ENCODE measurements at regions not wholly inside any gene's neighbourhood (a gene's known extent, or its start where the extent isn't known, plus 50 kb on each side); places are given as distances from the start of the nearest gene placed in this dataset.

DNA sequence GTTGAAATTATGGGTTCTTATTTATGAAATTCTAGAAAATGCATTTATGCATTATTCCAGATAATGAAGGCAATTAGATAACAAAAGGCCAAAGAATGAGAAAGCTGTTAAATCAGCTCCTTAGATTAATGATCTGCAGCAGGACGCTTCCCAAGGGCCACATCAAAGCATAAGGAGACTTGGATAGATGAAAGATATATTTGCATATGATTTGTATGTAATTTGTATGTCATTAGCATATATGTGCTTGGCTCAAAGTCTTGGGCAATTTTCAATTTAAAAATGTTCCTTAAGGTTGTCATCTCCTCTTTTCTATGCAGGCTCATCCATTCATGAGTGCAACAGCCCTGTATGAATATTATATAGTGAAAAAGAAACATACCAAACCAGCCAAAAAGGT is 126.8 kb upstream of the IRS2 start:
- H3K4ac ChIP-seq (ENCODE audit: low read depth, low read length): no peak overlapping the region
- TF ChIP-seq, protein P1, sequence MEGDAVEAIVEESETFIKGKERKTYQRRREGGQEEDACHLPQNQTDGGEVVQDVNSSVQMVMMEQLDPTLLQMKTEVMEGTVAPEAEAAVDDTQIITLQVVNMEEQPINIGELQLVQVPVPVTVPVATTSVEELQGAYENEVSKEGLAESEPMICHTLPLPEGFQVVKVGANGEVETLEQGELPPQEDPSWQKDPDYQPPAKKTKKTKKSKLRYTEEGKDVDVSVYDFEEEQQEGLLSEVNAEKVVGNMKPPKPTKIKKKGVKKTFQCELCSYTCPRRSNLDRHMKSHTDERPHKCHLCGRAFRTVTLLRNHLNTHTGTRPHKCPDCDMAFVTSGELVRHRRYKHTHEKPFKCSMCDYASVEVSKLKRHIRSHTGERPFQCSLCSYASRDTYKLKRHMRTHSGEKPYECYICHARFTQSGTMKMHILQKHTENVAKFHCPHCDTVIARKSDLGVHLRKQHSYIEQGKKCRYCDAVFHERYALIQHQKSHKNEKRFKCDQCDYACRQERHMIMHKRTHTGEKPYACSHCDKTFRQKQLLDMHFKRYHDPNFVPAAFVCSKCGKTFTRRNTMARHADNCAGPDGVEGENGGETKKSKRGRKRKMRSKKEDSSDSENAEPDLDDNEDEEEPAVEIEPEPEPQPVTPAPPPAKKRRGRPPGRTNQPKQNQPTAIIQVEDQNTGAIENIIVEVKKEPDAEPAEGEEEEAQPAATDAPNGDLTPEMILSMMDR (conservative IDR thresholded peaks at IDR 0.05): no peak
- H3K27ac Mint-ChIP-seq: no peak overlapping the region
- H3K4me1 ChIP-seq (ENCODE audit: insufficient read depth, low read length): no peaks in the 10 kb centered on the region
- H2BK15ac ChIP-seq (ENCODE audit: low read depth, low read length): no peak overlapping the region
- H3K4me3 Mint-ChIP-seq: no peak overlapping the region
- no peak overlapping the region for H2AK5ac ChIP-seq (ENCODE audit: insufficient read length, low read length)
- no peak overlapping the region for H3K9ac ChIP-seq (ENCODE audit: extremely low read depth, insufficient read length, low read length)
- no peaks in the 10 kb centered on the region for H4K20me1 ChIP-seq (ENCODE audit: control insufficient read depth, insufficient read depth, insufficient read length)
- H3K9me3 Mint-ChIP-seq: peaks cover 0 to 2% of the 10 kb centered on the region in 2 experiments; a peak in 1 of 5 replicates
- H3K27me3 Mint-ChIP-seq (ENCODE audit: low read depth): no peaks in the 10 kb centered on the region; the same call in 1 of the 2 replicates
- no peaks in the 10 kb centered on the region for H3K27me3 ChIP-seq (ENCODE audit: insufficient read depth, low read length)
- no peak overlapping the region for H3K4me2 ChIP-seq (ENCODE audit: insufficient read depth, insufficient read length, low read length)
- H3K79me2 ChIP-seq (ENCODE audit: insufficient read depth, low read length): no peaks in the 10 kb centered on the region
- H3K79me1 ChIP-seq (ENCODE audit: insufficient read depth, low read depth, low read length, poor library complexity, severe bottlenecking): no peaks in the 10 kb centered on the region
- H4K5ac ChIP-seq (ENCODE audit: insufficient read length, low read depth, low read length): no peak overlapping the region
- H3K23ac ChIP-seq (ENCODE audit: insufficient read length, low read depth, low read length): no peak overlapping the region
- no peak overlapping the region for H4K91ac ChIP-seq (ENCODE audit: insufficient read length, low read depth, low read length)
- no CpG with 5 or more reads among the region's 1 CpG for WGBS (ENCODE audit: extremely low coverage, insufficient read length, low lambda C conversion rate)
- H3T11ph ChIP-seq (ENCODE audit: low read length): no peak overlapping the region
- H3K23me2 ChIP-seq (ENCODE audit: insufficient read length, low read depth, low read length, poor library complexity, severe bottlenecking): no peaks in the 10 kb centered on the region
- no peak overlapping the region for H2BK20ac ChIP-seq (ENCODE audit: low read depth, low read length, poor library complexity, severe bottlenecking)
- H3K9me3 ChIP-seq (ENCODE audit: control insufficient read depth, low read depth, low read length): no peaks in the 10 kb centered on the region
- H3K36me3 Mint-ChIP-seq (ENCODE audit: insufficient read depth in 1 of 3, low read depth in 3 of 3): peaks cover 0 to 4% (median 0%) of the 10 kb centered on the region in 3 experiments; a peak in 1 of 7 replicates
- no peak overlapping the region for H2BK120ac ChIP-seq (ENCODE audit: low read depth, low read length, poor library complexity, severe bottlenecking)
- no peak overlapping the region for H3K56ac ChIP-seq (ENCODE audit: insufficient read length, low read depth, low read length)
- H3K4me1 Mint-ChIP-seq: no peaks in the 10 kb centered on the region
- H2AFZ ChIP-seq (ENCODE audit: low read length): no peak overlapping the region
- H3K14ac ChIP-seq (ENCODE audit: insufficient read depth, low read length): no peak overlapping the region
- H2BK5ac ChIP-seq (ENCODE audit: insufficient read length, low read length): no peak overlapping the region
- H3K27ac ChIP-seq (ENCODE audit: insufficient read length, low read depth, low read length): no peak overlapping the region
- H2BK12ac ChIP-seq (ENCODE audit: insufficient read length, low read depth, low read length): no peak overlapping the region
- no peak for DNase-seq
- no peak overlapping the region for H3K18ac ChIP-seq (ENCODE audit: insufficient read length, low read depth, low read length)
- H4K8ac ChIP-seq (replicated peaks; ENCODE audit: insufficient read length, low read depth, low read length): no peak overlapping the region
